SU-DHL-6 (cell line): ENCODE measurements at regions not wholly inside any gene's neighbourhood (a gene's known extent, or its start where the extent isn't known, plus 50 kb on each side); places are given as distances from the start of the nearest gene placed in this dataset.

ENCODE experiments used
- H2AFZ ChIP-seq: fragments of 200-600 bp; sonication (generic); 2 replicates; pipeline ENCODE4 v1.6.1; 2014; ENCODE audit warnings: low read depth, mild to moderate bottlenecking, moderate library complexity, mixed read lengths, antibody characterized with exemption, low read length; ENCODE audit not compliant: severe bottlenecking
- H3F3A ChIP-seq: fragments of 200-600 bp; shearing (Covaris generic); 2 replicates; pipeline ENCODE4 v1.6.0; 2016; ENCODE audit warnings: antibody characterized with exemption, mild to moderate bottlenecking; ENCODE audit not compliant: insufficient read depth
- H3K27ac ChIP-seq: fragments of 200-600 bp; sonication (generic); 2 replicates; pipeline ENCODE4 v1.5.1; 2016; ENCODE audit warnings: low read depth, mild to moderate bottlenecking, low read length, moderate library complexity, mixed read lengths
- H3K27me3 ChIP-seq: fragments of 200-600 bp; sonication (generic), shearing (Covaris generic); 2 replicates; pipeline ENCODE4 v1.6.0; 2014; ENCODE audit warnings: mild to moderate bottlenecking, low read length
- H3K36me3 ChIP-seq: fragments of 200-600 bp; sonication (generic); 2 replicates; pipeline ENCODE4 v1.6.1; 2014; ENCODE audit warnings: mild to moderate bottlenecking, low read length, mixed read lengths
- H3K4me2 ChIP-seq: fragments of 300-600, 200-600 bp; shearing (Covaris generic), sonication (generic); 2 replicates; pipeline ENCODE4 v1.6.0; 2014; ENCODE audit warnings: low read length, low read depth, mild to moderate bottlenecking; ENCODE audit not compliant: poor library complexity, severe bottlenecking
- H3K4me3 ChIP-seq: fragments of 200-600 bp; sonication (generic); 2 replicates; pipeline ENCODE4 v1.5.1; 2014; ENCODE audit warnings: antibody characterized with exemption, low read length, mild to moderate bottlenecking, mixed read lengths; ENCODE audit not compliant: insufficient read depth, poor library complexity, severe bottlenecking
- H3K79me2 ChIP-seq: fragments of 200-600 bp; sonication (generic); 2 replicates; pipeline ENCODE4 v1.6.1; 2014; ENCODE audit warnings: mild to moderate bottlenecking, low read length, moderate library complexity; ENCODE audit not compliant: insufficient read depth
- H3K9ac ChIP-seq: fragments of 200-600 bp; sonication (generic); 2 replicates; pipeline ENCODE4 v1.7.0; 2014; ENCODE audit warnings: mild to moderate bottlenecking, low read length
- H3K9me2 ChIP-seq: fragments of 200-600 bp; sonication (generic); replicated peaks from 2 replicates; pipeline ENCODE4 v1.6.1; 2014; ENCODE audit warnings: low read length; ENCODE audit not compliant: insufficient read depth
- H3K9me3 ChIP-seq: fragments of 200-600 bp; sonication (generic); 2 replicates; pipeline ENCODE4 v1.6.1; 2014; ENCODE audit warnings: low read length, mixed read lengths; ENCODE audit not compliant: insufficient read depth
- H4K20me1 ChIP-seq: fragments of 200-600 bp; sonication (generic); 2 replicates; pipeline ENCODE4 v1.6.1; 2014; ENCODE audit warnings: low read depth, mild to moderate bottlenecking, antibody characterized with exemption, low read length, moderate library complexity, mixed read lengths
- CTCF ChIP-seq: fragments of 200-600 bp; sonication (generic); IDR thresholded peaks from one replicate; pipeline ENCODE4 v1.5.1; 2017; ENCODE audit warnings: antibody characterized with exemption, mild to moderate bottlenecking, low read length, moderate library complexity; ENCODE audit not compliant: insufficient read depth, poor library complexity, severe bottlenecking
- EZH2phosphoT487 ChIP-seq: fragments of 200-600 bp; sonication (generic), shearing (Covaris generic); conservative IDR thresholded peaks from 2 replicates; pipeline ENCODE4 v1.6.1; 2018; ENCODE audit warnings: mild to moderate bottlenecking, antibody characterized with exemption, low read length, moderate library complexity, mixed read lengths

GRCh38 chr1:195141294-195141693, 1466.9 kb downstream of the KCNT2 start:
- Histone ChIP-seq H3K36me3 (no peaks in the 10 kb centered on the region), H3K4me3 (no peak overlapping the region), H3K9me2 (no peaks in the 10 kb centered on the region), H3K4me2 (no peak overlapping the region), H3K27me3 (no peaks in the 10 kb centered on the region), H4K20me1 (no peaks in the 10 kb centered on the region), H3K9me3 (no peaks in the 10 kb centered on the region), H3K27ac (no peak overlapping the region), H2AFZ (no peak overlapping the region), H3F3A (no peaks in the 10 kb centered on the region), H3K9ac (no peak overlapping the region), H3K79me2 (no peaks in the 10 kb centered on the region)
- TF ChIP-seq EZH2phosphoT487 (no peak), CTCF (no peak)

- H3K4me2 ChIP-seq: no peak overlapping the region
- no peak overlapping the region for H3K4me3 ChIP-seq
- H4K20me1 ChIP-seq: no peaks in the 10 kb centered on the region
- H3K9me3 ChIP-seq: peaks cover 19% of the 10 kb centered on the region; the same call in 1 of the 2 replicates
- no peaks in the 10 kb centered on the region for H3K36me3 ChIP-seq
- H3K27ac ChIP-seq: no peak overlapping the region
- H2AFZ ChIP-seq: no peak overlapping the region
- no peaks in the 10 kb centered on the region for H3K27me3 ChIP-seq
- H3K9me2 ChIP-seq: no peaks in the 10 kb centered on the region
- no peaks in the 10 kb centered on the region for H3F3A ChIP-seq
- TF ChIP-seq EZH2phosphoT487 (no peak), CTCF (no peak)
- H3K79me2 ChIP-seq: no peaks in the 10 kb centered on the region
- H3K9ac ChIP-seq: no peak overlapping the region
Measured at GRCh38 chr1:195130598-195130997, 1477.6 kb downstream of the KCNT2 start.

GRCh38 chr1:195122497-195122896, 1485.7 kb downstream of the KCNT2 start:
- H3K9me3 ChIP-seq: no peaks in the 10 kb centered on the region; the same call in 1 of the 2 replicates
- TF ChIP-seq CTCF (no peak), EZH2phosphoT487 (no peak)

More at GRCh38 chr1:195122497-195122896, 1485.7 kb downstream of the KCNT2 start:
- H2AFZ ChIP-seq: no peak overlapping the region
- no peak overlapping the region for H3K4me3 ChIP-seq
- no peaks in the 10 kb centered on the region for H3K9me2 ChIP-seq
- no peaks in the 10 kb centered on the region for H3K79me2 ChIP-seq
- no peaks in the 10 kb centered on the region; the same call in 1 of the 2 replicates for H3K36me3 ChIP-seq
- no peaks in the 10 kb centered on the region for H3F3A ChIP-seq
- H3K4me2 ChIP-seq: no peak overlapping the region
- no peaks in the 10 kb centered on the region for H4K20me1 ChIP-seq
- no peaks in the 10 kb centered on the region for H3K27me3 ChIP-seq
- H3K27ac ChIP-seq: no peak overlapping the region
- H3K9ac ChIP-seq: no peak overlapping the region
